Retina (tissue), 1 donor: ENCODE measurements at regions not wholly inside any gene's neighbourhood (a gene's known extent, or its start where the extent isn't known, plus 50 kb on each side); places are given as distances from the start of the nearest gene placed in this dataset.
"Not testable (repeated sequence)": the region's sequence is repeated elsewhere in the genome, so short reads cannot be mapped to it uniquely, and the experiment has no call there.

Source experiments
- DNase-seq: peaks from one replicate; pipeline ENCODE4 v3.0.0-alpha.2; 2016

DNA sequence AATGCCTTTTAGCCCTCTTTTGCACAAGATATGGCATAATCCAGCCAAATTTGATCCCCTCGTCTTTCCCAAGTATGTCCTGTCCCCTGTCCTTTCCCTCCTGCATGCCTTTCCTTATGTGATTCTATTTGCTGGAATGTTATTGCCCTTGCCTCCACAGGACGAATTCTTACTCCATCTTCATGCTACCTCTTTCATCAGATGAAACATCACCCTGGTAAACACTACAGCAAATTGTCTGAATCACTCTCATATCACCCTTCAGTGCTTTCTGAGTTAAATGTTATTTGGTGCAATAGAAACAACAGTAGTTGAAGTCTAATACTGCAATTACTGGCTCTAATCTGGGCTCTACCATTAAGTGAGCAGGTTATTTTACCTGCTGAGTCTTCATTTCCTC is 52.2 kb upstream of the FAT1 start:
- no peak for DNase-seq

DNA sequence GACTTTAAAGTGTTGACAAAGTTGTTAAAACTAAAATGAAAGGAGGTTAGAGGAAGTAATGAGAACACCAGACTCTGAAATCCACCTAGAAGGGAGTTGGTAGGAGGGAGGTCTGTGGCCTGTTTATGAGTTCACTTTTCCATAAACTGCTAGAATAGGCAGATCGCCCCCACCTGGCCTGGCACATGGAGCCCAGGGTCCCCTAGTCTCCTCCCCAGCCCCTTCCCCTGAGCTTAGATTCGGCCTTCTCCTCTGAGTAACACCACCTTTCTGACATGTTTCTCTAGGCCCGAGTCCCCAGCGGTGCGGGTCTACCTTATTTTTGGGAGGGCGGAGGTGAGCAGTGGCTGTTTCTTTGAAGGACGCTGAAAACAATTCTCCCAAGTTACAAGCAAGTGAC is 54.5 kb upstream of the FAT1 start:
- DNase-seq, result no peak

DNA sequence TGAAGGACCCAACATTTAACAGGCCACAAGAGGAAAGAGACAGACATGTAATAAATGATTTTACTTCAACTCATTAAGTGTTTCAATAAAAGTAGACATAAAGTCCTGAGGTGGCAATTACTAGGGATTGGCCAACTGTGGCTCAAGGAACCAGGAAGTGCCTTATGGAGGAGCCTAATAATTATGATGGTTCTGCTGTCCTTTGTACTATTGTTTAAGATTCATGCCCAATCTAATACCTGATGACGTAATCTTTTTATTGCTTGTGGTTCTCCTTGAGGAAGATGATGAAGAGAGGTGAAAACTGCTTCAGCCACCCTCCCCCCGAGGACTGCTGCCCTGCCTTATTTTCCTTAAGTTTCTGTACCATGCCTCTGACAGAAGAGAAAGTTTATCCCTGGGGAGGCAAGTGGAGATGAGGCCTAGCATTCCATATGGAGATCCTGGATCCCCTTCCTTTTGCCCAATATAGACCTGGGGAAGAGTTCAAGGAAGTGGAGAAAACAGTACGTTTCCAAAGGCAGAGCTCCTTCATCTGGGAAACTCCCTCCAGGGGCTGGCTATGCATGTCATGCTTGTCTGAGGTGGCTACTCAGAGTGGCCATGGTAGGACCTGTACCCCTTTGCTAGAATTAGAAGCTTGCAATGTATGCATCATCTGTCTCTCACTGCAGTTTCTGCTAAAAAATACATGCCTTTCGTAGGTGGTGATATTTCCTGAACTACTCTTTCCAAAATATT is 56.8 kb upstream of the FAT1 start:
- no peak for DNase-seq

DNA sequence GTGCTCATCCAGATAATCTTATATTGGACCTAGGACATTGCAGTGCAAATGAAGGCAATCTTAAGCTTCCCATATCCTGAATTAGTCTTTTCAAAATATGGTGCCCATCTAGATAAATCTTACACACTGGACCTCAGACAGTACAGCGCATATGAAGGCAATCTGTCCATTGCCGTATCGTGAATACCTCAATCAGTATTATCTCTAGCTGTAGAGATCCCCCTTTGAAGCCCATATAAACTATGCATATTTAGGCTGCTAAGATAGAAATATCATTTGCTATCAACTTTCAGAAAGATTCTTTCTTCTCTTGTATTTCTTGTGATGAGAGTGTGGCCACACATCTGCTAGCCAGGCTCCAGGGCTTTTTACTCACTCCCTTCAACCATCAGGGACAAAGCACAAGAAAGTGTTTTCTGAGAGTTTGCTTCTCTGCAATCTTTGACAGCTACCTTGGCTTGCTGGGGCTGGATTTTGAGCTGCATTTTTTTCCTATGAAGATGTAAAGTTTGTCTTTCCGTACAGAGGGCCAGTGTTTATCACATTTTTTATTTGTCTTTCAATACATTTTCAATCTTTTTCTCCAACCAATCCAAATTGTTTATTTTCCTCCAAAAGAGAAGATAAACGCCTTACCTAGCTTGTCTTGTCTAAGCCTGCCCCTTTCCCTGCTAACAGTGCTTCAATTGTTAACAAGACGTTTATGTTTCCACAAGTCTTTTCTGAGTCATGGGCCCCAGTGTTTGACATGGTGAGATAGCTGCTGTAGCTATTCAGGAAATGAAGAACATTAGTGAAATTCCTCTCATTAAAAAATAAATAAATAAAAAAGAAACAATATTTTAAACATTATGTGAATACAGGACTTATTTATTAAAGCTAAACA is 57.6 kb upstream of the FAT1 start:
- no peak for DNase-seq

DNA sequence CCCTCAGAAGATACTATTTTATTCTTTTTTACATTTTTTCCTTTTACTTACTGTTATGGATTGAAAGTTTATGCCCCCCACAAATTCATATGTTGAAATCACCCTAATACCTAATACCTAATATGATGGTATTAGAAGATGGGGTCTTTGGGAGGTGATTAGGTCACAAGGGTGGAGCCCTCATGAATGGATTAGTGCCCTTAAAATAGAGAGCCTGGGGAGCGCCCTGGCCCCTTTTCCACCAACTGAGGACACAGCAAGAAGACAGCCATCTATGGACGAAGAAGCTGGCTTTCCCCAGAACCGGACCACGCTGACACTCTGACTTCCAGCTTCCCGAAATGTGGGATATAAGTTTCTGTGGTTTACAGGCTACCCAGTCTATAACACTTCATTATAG is 58.6 kb upstream of the FAT1 start:
- no peak for DNase-seq

DNA sequence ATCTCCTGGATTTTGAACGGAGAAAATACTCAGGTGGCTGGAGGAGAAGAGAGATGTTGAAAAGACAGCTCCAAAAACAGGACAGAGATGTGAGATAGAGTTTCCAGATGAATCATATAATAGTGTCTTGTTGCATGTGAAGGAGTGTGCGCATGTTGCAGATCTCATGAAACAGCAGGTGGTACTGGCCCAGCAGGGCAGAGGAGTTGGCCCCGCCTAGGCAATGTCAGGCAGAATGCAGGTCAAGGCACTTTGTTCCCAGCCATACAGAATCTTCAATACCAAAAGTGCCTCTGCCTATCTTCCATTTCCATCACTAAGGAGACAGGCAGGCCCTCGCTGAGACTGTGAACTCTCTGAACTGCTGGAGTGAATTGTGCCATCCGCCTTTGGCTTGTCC is 63.9 kb upstream of the FAT1 start:
- DNase-seq, result no peak

DNA sequence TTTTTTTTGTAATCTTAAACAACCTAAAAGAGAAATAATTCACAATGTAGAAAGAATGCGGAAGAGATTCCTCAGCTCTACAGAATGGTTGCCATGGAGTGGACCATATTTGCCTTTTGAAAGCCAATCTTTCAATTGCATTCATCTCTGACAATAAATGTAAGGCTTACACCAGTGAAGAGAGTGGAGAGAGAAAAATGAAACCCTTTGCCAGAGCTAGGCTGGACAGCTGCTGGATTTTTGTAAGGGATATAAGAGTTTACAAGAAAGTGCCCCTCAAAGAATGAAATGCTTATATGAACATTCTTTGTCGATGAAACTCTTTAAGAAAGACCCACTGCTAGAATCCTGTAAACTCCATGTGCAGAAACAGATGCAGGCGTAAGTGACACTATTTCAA is 66.0 kb upstream of the FAT1 start:
- DNase-seq, result no peak

DNA sequence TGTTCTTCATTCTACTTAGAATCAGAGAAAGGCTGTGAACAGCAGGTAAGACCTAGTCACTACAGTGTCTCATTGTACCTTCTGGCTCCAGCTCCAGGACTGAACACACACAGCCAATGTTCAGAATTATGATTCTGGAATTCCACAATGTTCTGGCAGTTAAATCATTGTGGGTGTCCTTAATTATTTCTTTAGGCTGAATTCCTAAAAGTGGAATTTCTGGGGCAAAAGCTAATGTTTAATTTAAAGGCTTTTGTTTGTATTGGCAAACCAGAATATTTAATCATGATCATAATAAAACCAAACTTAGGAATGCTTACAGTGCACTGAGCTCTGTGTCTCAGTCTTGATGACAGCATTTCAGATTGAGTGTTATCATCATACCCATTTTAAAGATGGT is 67.0 kb upstream of the FAT1 start:
- no peak for DNase-seq

DNA sequence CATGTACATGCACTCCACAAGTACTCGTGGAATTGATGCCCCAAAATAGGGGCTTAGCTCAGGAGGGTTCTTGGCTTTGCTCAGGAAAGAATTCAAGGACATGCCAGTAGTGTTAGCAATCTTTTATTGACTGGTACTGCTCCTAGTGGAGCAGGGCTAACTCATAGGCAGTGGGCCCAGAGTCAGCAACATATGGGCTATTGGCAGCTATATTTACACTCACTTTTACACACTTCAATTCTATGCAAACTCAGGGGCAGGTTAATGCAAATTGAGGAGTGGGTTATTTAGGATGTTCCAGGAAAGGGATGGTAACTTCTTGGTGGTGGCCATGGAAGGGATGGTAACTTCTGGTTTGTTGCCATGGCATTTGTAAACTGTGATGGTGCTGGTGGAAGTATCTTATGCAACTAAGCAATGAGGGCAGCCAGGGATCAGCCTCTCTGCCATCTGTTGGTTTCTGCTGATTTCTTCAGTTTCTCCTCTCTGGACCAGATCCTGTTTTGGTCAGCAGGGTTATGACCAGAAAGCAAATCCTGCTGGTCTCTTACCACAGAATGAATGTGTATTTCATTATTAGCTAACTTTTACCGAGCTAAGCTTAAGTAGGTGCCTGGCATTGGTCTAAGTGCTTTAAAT is 69.2 kb upstream of the FAT1 start:
- DNase-seq, result no peak

DNA sequence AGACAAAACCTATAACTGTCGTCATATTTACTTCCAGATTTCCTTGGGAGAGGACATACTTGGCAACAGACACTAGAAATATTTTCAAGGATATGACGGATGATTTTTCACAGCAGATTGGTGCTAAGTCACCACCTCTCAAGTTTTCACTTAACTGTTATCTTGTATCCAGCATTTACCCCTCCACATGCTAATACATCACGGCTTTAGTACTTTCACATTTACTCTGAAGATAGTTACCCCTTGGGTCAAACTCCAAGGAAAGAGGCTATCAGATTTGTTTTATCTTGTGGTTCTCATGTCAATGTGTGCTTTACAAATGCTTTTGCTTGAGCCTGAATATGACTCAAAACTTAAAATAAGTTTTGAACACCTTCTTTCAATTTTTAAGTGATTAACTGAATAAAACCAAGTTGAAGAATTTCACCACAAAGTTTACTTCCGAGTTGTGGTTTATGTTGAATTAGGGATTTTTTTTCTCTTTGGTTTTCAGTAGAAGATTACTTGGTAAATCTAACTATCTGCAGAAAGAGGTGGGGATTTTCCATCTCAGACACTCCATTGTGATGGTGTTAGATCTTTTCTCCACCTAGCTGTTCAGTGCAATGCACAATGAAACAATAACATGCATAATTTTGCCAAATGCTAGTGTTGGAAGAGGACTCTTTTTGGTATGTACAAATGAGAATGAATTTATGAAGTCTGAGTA is 75.4 kb upstream of the FAT1 start:
- no peak for DNase-seq

DNA sequence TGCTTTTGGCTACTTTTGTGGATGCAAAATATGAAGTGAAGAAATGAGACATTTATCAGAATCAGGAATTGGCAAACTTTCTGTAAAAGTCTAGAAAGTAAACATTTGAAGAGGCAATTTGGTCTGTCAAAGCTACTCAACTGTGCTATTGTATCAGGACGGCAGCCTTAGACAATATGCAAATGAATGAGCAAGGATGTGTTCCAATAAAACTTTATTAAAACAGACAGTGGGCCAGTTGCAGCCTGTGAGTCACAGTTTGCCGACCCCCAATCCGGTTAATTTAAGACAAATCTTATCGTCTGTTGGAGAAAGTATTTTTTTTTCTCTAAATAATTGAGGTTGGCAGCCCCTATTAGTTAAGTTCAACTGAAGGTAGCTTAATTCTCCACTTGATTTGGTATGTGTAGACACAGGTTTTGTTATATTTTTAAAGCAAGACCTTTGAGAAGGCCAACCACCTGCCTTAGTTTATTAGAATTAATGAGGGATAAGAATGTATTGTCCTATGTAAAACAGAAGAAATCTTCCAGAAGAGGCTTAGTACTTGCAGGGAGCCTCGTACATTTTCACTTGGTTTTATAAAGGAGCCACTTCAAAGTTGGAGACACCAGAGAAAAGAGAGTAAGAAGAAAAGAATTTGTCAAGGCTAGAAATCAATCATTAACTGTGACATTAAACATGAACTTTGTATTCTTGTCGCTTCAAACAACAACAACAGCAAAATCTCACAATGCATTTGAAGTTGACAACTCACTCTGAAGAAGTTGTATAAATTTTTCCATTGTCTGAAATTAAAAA is 81.6 kb upstream of the FAT1 start:
- DNase-seq, result no peak

DNA sequence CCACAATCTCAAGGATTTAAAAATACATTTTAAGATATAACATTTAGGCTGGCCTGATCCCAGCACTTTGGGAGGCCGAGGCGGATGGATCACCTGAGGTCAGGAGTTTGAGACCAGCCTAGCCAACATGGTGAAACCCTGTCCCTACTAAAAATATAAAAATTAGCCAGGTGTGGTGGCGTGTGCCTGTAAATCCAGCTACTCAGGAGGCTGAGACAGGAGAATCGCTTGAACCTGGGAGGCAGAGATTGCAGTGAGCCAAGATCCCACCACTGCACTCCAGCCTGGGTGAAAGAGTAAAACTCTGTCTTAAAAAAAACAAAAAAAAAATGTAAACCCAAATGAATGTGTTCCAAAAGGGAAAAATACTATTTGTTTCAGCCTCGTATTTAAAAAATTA is 82.3 kb upstream of the FAT1 start:
- not testable (repeated sequence) for DNase-seq

DNA sequence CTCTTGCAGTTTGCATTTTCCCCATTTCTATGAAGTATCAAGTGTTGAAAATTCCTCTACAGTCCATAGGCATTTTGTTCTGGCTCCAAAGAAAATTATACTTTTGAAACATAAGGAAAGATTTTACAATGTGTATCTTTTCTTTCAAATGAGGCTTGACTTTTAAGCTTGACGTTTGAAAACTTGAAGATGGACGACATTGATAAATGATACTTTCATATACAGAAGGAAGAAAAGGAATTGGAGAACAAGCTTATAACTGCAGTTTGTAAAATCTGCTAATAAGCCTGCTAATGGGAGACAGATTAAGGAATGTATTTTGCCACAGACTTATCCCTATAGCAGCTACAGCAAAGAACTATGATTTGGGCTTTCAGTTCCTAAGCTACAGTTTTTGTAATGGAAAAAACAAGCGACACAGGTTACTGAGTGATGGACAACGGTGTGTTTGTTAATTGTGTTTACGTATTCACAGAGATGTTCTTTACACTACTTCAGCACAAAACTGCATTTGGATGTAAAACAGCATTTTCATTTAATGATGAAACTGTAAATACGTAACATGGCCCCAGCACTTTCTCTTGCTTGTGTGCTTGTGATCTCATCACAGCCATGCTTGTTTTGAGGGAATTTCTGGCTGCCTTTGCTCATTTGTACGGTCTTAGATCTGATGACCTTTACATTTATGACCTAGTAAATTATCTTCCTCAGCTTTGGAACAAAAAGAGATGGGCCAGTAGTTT is 83.2 kb upstream of the FAT1 start:
- DNase-seq, result no peak

DNA sequence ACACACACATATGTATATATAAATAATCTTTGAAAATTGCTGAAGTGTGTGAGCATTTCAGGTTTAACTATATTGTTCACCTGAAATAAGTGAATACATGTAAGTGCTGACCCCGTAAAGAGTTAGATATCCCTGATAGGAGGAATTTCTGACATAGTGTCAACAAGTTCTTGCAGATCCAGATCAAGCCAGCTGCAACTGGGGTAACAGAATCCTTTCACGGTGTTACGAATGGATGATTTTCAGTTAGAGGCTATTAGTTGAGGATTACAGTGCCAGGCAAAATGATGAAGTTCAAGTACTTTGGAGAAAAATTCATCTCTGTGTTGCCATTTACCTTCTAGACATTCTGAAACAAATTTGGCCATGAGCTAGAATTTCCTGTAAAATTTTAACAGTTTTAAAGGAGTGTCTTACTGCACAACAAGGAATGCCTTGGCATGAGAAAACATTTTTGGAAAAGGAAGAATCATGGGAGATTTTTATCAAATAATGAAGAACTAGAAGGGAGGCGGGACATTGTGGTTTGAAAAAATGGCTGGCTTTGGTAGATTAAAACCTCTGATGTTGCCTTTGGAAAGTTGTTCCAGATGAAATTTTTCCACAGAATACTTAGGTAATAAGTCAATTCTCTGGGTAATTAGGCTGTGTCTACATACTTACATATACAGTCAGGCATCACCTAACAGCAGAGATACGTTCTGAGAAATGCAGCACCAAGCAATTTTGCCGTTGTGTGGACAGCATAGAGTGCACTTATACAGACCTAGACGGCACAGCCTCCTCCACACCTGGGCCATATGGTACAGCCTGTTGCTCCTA is 84.4 kb upstream of the FAT1 start:
- no peak for DNase-seq

DNA sequence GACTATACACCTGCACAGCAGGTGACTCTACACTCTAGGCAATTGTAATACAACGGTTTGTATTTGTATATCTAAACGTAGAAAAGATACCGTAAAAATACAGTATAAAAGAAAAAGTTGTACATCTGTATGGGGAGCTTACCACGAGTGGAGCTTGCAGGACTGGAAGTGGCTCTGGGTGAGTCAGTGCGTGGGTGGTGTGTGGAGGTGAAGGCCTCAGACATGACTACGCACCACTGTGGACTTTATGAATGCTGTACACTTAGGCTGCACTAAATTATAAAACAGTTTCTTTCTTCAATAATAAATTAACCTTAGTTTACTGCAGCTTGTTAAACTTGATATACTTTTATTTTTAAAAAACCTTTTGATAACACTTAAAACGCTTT is 85.0 kb upstream of the FAT1 start:
- no peak for DNase-seq

DNA sequence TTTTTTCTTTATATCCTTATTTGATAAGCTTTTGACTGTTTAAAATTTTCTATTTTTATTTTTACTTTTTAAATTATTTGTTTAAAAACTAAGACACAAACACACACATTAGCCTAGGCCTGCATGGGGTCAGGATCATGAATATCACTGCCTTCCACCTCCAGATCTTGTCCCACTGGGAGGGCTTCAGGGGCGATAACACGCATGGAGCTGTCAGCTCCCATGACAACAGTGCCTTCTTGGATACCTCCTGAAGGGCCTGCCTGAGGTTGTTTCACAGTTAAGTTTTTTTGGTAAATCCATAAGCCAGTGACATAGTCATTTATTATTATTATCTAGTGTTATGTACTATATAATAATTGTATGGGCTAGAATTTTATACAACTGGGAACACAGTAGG is 85.4 kb upstream of the FAT1 start:
- no peak for DNase-seq

DNA sequence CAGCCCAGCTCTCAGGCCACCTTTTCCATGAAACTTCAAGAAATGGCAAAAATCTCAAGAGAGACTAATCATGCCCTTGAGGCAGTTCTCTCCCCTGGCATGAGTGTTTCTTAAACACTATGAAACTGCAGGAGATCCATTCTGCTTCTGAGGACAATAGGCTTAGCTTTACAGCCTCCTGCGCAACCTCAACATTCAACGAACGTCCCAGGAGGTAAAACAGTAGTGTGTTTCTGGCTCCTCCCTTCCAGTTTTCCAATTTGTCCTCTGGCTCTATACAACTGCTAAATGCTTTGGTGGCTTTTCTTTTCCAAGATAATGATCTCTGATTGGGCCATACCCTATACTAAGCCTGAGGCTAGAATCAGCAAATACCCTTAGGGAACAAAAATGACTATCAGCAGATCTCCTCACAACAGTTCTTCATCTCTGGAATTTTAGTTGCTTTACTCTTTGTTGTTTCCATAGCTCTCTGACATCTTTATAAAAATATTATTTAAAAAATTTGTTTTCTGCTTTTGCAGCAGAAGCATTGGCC is 87.0 kb upstream of the FAT1 start:
- DNase-seq, result no peak

DNA sequence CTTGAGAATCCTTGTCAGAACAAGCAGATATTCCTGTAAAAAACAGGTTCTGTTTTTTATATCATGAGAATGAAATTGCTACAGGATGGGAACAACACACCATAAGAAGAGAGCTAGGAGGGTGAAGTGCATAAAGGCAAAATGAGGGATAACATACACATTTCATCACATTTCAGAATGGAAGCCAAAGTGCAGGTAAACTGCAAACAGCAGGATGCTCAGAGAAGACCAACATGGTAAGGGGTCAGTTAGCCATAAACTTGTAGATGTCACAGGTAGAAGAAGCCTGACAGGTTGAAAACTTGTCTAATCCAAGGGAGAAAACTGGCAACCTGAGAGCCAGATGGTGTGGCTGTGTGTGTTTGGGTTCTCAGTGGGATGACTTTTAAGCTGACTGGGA is 88.9 kb upstream of the FAT1 start:
- no peak for DNase-seq

DNA sequence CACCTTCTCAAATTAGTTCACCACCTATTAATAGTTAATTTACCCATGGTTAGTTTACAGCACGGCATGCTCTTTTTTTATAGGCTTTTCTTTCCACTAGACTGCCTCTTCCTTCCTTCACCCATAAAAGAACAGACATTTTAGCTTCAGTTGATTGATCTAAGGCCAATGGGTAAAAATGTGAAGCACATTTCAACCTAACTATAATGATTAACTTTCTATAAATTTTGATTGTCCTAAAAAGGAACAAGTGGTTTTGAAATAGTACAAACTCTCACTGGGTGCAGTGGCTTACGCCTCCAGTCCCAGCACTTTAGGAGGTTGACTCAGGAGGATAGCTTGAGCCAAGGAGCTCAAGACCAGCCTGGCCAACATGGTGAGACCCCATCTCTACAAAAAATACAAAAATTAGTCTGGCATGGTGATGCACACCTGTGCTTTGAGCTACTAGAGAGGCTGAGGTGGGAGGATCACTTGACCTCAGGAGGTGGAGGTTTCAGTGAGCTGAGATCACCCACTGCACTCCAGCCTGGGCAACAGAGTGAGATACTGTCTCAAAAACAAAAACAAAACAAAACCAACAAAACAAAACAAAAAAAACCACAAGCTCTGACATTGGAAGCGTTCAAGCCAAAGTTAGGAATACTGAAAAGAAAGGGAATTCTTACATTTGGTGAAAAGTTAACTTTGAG is 89.9 kb upstream of the FAT1 start:
- no peak for DNase-seq

DNA sequence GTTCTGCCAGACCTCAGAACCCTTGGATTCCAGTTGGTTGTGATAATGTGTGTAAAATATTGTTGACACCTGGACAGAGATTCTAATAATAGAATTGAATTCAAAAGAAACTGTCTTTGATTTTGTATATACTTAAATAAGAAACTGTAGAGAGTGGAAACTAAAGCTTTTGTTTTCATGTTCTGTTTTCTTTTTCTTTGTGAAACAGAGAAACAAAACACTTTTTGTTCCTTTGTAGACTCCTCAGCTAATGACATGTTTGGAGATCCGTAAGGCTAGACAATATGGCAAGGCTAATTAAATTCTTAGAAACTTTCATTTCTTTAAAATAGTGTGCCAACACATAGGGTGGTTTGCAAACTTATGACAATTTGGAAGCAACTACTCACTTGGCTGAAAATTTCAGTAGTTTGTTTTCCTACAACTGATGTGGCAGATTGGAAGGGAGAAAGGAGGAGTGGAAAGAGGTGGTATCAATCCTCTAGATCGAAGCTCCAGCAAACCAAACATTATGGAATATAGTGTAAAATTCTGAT is 90.9 kb upstream of the FAT1 start:
- no peak for DNase-seq
